Kidney capillary endothelial cell (primary cell): ENCODE measurements at regions not wholly inside any gene's neighbourhood (a gene's known extent, or its start where the extent isn't known, plus 50 kb on each side); places are given as distances from the start of the nearest gene placed in this dataset.

Experiments used
- DNase-seq: peaks from one replicate; pipeline ENCODE4 v3.0.0-alpha.2; 2018; ENCODE audit warnings: low spot score

GRCh38 chr10:5310914-5311313 lies 53.9 kb upstream of the UCN3 start:
- no peak for DNase-seq

- DNase-seq: no peak
Observed at GRCh38 chr10:5311617-5312016, 53.1 kb upstream of the UCN3 start.

- DNase-seq: no peak
Observed at GRCh38 chr10:5314840-5315239, 49.9 kb upstream of the UCN3 start.
